ENCODE measurements at regions not wholly inside any gene's neighbourhood (a gene's known extent, or its start where the extent isn't known, plus 50 kb on each side); places are given as distances from the start of the nearest gene placed in this dataset.
"Not testable (repeated sequence)": the region's sequence is repeated elsewhere in the genome, so short reads cannot be mapped to it uniquely, and the experiment has no call there.

DNA sequence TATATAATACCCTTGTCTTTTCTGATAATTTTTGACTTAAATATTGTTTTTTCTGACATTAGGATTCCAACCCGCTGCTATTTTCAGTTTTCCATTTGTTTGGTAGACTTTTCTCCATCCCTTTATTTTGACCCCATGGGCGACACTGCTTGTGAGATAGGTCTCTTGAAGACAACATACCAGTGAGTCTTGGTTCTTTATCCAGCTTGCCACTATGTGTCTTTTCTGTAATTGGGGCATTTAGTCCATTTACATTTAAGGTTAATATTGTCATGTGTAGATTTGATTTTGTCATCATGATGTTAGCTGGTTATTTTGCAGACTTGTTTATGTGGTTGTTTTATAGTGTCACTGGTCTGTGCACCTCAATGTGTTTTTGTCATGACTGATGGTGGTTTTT is 67.7 kb upstream of the IRAK1BP1 start:
- Histone ChIP-seq H3K9ac (ENCODE audit: low read depth, low read length) (no peak overlapping the region), H3K36me3 (ENCODE audit: insufficient read depth, low read length) (no peaks in the 10 kb centered on the region), H3K9me3 (ENCODE audit: control insufficient read depth, insufficient read depth, low read length) (no peaks in the 10 kb centered on the region), H3K4me1 (ENCODE audit: insufficient read depth, low read length) (no peaks in the 10 kb centered on the region)

DNA sequence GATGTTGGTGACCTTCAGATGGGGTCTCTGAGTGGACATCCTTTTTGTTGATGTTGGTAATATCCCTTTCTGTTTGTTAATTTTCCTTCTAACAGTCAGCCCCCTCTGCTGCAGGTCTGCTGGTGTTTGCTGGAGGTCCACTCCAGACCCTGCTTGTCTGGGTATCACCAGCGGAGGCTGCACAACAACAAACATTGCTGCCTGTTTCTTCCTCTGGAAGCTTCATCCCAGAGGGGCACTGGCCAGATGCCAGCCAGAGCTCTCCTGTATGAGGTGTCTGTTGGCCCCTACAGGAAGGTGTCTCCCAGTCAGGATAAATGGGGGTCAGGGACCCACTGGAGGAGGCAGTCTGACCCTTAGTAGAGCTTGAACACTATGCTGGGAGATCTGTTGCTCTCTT is 60.6 kb upstream of the IRAK1BP1 start:
- H3K4me1 ChIP-seq (ENCODE audit: insufficient read depth, low read length); H3K9me3 ChIP-seq (ENCODE audit: control insufficient read depth, insufficient read depth, low read length); H3K36me3 ChIP-seq (ENCODE audit: insufficient read depth, low read length); H3K9ac ChIP-seq (ENCODE audit: low read depth, low read length): not testable (repeated sequence)

DNA sequence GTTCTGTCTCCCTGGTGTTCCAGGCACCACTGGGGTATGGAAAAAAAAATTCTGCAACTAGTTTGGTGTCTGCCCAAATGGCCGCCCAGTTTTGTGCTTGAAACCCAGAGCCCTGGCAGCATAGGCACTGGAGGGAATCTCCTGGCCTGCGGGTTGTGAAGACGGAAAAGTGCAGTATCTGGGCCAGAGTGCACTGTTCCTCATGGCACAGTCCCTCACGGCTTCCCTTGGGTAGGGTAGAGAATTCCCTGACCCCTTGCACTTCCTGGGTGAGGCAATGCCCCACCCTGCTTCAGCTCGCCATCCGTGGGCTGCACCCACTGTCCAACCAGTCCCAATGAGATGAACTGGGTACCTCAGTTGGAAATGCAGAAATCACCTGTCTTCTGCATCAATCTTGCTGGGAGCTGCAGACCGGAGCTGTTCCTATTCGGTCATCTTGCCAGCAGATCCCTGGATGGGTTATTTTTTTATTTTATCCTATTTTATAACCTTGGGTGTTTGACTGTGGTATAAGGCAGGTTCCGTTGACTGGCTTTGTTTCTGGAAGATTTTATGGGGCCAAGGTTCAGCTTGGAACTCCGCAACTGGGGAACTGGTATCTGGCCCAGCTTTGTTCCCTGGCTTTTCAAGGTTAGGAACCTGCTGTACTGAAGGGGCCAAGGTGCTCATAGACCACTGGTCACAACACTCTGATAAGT is 59.5 kb upstream of the IRAK1BP1 start:
- not testable (repeated sequence) for H3K36me3 ChIP-seq (ENCODE audit: insufficient read depth, low read length); H3K4me1 ChIP-seq (ENCODE audit: insufficient read depth, low read length); H3K9ac ChIP-seq (ENCODE audit: low read depth, low read length); H3K9me3 ChIP-seq (ENCODE audit: control insufficient read depth, insufficient read depth, low read length)

DNA sequence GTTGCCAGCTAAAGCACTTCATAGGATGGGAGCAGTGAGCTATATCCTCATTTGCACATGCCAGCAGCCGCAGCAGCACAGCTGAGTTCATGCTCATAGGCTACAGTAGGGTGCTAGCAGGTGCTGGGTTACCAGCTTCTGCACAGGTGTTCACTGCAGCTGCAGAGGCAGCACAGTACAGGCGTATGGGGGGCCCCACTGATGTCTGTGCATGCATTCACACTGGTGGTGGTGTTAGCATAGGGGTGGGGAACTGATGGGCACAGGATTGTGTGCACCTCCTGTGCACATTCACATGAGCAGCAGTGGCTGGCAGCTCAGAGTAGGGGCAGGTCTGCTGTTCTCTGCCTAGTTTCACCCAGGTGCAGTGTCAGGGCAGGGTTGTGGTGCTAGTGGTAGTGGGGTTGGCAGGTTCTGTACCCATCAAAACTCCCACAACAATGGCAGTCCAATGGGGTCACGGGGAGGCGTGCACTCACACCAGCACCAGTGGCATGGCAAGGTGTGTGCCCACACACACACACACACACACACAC is 58.9 kb upstream of the IRAK1BP1 start:
- Histone ChIP-seq H3K4me1 (ENCODE audit: insufficient read depth, low read length) (no peaks in the 10 kb centered on the region), H3K9me3 (ENCODE audit: control insufficient read depth, insufficient read depth, low read length) (no peaks in the 10 kb centered on the region), H3K9ac (ENCODE audit: low read depth, low read length) (no peak overlapping the region), H3K36me3 (ENCODE audit: insufficient read depth, low read length) (no peaks in the 10 kb centered on the region)

DNA sequence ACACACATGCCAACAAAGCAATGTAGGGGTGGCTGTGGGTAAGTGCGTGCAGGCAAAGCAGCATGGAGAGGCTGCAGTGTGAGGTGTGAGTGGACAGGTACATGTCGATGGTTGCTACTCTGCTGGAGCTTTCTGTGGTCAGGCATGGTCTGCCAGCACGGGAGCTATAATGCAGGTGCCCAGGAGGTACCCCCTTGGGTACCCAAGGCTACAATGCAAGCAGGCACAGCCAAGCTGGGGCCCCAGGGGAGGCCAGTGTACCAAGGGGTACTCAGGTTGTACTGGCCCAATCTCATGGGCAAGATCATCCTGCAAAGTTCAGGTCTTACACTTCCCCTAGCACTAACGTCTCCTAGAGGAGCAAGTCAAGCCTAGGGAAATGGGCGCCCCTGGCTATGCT is 58.4 kb upstream of the IRAK1BP1 start:
- no peaks in the 10 kb centered on the region for H3K4me1 ChIP-seq (ENCODE audit: insufficient read depth, low read length)
- H3K36me3 ChIP-seq (ENCODE audit: insufficient read depth, low read length), result no peaks in the 10 kb centered on the region
- no peak overlapping the region for H3K9ac ChIP-seq (ENCODE audit: low read depth, low read length)
- no peaks in the 10 kb centered on the region for H3K9me3 ChIP-seq (ENCODE audit: control insufficient read depth, insufficient read depth, low read length)

DNA sequence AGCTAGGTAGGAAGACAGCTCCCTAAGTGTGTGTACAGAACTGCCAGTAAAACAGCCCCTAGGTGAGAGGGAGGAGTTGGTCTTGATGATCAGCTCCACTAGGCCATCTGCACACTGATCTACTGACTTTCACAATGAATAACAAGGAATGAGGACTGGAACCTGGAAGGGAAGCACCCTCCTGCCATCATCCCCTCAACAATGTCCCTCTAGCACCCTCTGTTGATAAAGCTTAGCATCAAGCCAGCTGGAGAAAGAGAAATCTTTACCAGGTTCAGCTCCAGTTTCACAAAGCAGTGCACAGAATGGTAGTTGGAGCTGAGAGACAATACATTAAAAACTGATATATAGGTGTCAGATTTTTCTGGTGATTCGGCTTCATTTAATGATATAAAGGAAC is 57.2 kb upstream of the IRAK1BP1 start:
- Histone ChIP-seq H3K9ac (ENCODE audit: low read depth, low read length) (no peak overlapping the region), H3K4me1 (ENCODE audit: insufficient read depth, low read length) (no peaks in the 10 kb centered on the region), H3K9me3 (ENCODE audit: control insufficient read depth, insufficient read depth, low read length) (no peaks in the 10 kb centered on the region), H3K36me3 (ENCODE audit: insufficient read depth, low read length) (no peaks in the 10 kb centered on the region)

DNA sequence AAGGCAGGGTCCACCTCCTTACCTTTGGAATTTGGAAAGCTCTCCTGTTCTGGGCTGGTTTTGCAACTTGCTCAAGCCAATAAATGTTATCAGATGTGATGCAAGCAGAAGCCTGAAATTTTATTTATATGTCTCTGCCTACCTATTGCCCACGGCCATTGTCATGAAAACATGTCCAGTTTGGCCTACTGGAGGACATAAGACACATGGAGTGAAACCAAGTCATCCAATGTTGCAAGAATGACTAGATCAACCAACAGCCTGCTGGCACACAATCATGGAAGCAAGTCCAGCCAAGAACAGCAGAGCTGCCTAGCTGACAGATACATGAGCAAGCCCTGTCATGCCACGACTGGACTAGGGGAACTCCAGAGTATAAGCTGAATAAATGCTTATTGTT is 56.7 kb upstream of the IRAK1BP1 start:
- no peak overlapping the region for H3K9ac ChIP-seq (ENCODE audit: low read depth, low read length)
- H3K36me3 ChIP-seq (ENCODE audit: insufficient read depth, low read length), result no peaks in the 10 kb centered on the region
- H3K9me3 ChIP-seq (ENCODE audit: control insufficient read depth, insufficient read depth, low read length), result no peaks in the 10 kb centered on the region
- no peaks in the 10 kb centered on the region for H3K4me1 ChIP-seq (ENCODE audit: insufficient read depth, low read length)

Data from ES-I3 (cell line).